ENCODE measurements at regions not wholly inside any gene's neighbourhood (a gene's known extent, or its start where the extent isn't known, plus 50 kb on each side); places are given as distances from the start of the nearest gene placed in this dataset.
A peak's percentile ranks its signal among the peaks of the same experiment; 100 is the strongest.
"Not testable (repeated sequence)": the region's sequence is repeated elsewhere in the genome, so short reads cannot be mapped to it uniquely, and the experiment has no call there.

GRCh38 chr7:152556013-152556755 lies 119.8 kb downstream of the XRCC2 start:
- DNase-seq (ENCODE audit: low spot score in 2 of 2) (no peak), ATAC-seq (no peak)
- H3K36me3 Mint-ChIP-seq, result no peaks in the 10 kb centered on the region
- H3K27ac Mint-ChIP-seq, result no peak overlapping the region
- H3K4me1 Mint-ChIP-seq, result no peaks in the 10 kb centered on the region
- no peak overlapping the region for H3K4me3 Mint-ChIP-seq
- no peaks in the 10 kb centered on the region for H3K9me3 Mint-ChIP-seq

GRCh38 chr7:152553671-152554317 lies 118.0 kb upstream of the KMT2C start:
- no peak for ATAC-seq
- no peaks in the 10 kb centered on the region for H3K4me1 Mint-ChIP-seq
- H3K27ac Mint-ChIP-seq, result no peak overlapping the region

DNA sequence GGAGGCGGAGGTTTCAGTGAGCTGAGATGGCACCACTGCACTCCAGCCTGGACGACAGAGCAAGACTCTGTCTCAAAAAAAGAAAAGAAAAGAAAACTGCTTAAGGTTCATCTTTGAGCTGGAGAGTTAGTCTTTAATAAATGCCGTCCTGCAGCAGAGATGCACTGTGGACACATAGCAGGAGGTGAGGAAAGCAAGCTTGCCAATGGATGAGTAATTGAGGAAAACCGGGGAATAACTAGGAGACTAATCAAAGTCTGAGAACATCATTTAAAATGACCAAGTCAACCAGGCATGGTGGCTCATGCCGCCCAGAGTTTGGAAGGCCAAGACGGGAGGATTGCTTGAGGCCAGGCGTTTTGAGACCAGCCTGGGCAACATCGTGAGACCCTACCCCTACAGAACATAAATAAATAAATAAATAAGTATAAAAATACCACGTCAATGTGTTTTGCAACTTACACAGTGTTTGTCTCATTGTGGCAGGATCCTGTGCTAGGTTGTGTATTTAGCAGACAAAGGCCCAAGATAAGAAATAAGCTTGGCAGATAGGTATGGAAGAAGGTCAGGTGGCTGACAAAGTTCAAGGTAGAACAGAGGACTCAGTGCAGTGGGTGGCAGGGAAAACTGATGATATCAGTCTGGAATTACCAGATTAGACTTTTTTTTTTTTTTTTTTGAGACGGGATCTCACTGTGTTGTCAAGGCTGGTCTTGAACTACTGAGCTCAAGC lies 115.7 kb upstream of the KMT2C start:
- Mint-ChIP-seq H3K4me3 (no peak overlapping the region), H3K27ac (no peak overlapping the region), H3K4me1 (no peaks in the 10 kb centered on the region), H3K36me3 (no peaks in the 10 kb centered on the region), H3K9me3 (no peaks in the 10 kb centered on the region)
- ATAC-seq, result no peak
- no peak for DNase-seq (ENCODE audit: low spot score in 2 of 2)

More at GRCh38 chr7:152553671-152554317, 118.0 kb upstream of the KMT2C start:
- Mint-ChIP-seq H3K4me3 (no peak overlapping the region), H3K36me3 (no peaks in the 10 kb centered on the region), H3K9me3 (no peaks in the 10 kb centered on the region)
- DNase-seq (ENCODE audit: low spot score in 2 of 2), result no peak

DNA sequence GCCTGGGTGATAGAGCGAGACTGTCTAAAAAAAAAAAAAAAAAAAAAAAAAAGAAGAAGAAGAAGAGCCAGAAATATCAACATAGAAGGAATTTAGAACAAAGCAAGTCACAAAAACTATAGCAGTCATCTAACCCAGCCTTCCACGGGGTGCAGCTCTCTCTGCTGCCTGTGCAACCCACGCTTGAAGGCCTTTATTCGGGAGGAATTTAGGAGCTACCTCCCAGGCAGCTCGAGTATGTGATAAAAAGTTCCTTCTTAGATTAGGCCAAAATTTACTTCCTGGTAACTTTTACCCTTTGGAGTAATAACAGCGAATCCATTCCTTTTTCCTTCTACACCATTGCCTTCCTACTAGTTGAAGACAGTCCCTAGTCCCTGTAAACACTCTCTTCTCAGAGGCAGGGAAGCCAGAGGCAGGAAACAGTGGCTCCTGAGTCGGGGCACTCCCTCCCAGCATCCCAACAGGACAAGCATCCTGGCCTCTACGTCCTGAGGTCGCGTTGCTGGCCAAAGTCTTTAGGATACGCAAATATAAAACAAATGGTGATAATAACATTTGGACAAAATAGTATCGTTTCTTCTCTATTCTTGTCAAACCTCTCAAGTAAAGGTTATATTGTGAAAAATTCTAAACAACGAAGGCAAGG lies 109.3 kb upstream of the KMT2C start:
- DNase-seq (ENCODE audit: low spot score in 2 of 2) (no peak), ATAC-seq (no peak)
- no peaks in the 10 kb centered on the region for H3K9me3 Mint-ChIP-seq
- no peaks in the 10 kb centered on the region for H3K36me3 Mint-ChIP-seq
- H3K4me1 Mint-ChIP-seq, result no peaks in the 10 kb centered on the region
- no peak overlapping the region for H3K27ac Mint-ChIP-seq
- H3K4me3 Mint-ChIP-seq, result no peak overlapping the region

DNA sequence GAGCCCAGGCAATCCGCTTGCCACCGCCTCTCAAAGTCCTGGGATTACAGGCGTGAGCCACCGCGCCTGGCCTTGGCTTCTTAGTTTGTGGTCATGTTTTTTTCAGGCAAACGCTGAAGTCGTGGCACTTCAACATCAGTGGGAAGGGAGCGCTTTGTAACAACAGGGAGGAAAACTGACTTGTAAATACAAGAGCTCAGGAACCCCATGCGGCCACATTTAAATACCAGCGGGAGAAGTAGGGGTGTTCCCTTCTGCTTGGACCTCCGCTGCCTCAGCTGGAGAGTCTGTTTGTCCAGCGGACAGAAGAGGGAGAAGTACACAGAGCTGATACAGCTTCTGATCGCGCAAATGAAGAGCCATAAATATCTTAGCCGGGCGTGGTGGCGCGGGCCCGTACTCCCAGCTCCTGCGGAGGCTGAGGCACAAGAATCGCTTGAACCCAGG lies 108.7 kb upstream of the KMT2C start:
- H3K36me3 Mint-ChIP-seq, result no peaks in the 10 kb centered on the region
- H3K9me3 Mint-ChIP-seq, result no peaks in the 10 kb centered on the region
- DNase-seq (ENCODE audit: low spot score in 2 of 2) (no peak), ATAC-seq (no peak)
- H3K4me3 Mint-ChIP-seq, result no peak overlapping the region
- H3K4me1 Mint-ChIP-seq, result no peaks in the 10 kb centered on the region
- no peak overlapping the region for H3K27ac Mint-ChIP-seq

GRCh38 chr7:152543799-152544198 lies 108.0 kb upstream of the KMT2C start:
- H3K9me3 Mint-ChIP-seq, result no peaks in the 10 kb centered on the region
- no peak for DNase-seq (ENCODE audit: low spot score in 2 of 2)
- H3K27ac Mint-ChIP-seq, result no peak overlapping the region
- no peaks in the 10 kb centered on the region for H3K36me3 Mint-ChIP-seq
- ATAC-seq, result no peak
- no peak overlapping the region for H3K4me3 Mint-ChIP-seq
- H3K4me1 Mint-ChIP-seq, result no peaks in the 10 kb centered on the region

DNA sequence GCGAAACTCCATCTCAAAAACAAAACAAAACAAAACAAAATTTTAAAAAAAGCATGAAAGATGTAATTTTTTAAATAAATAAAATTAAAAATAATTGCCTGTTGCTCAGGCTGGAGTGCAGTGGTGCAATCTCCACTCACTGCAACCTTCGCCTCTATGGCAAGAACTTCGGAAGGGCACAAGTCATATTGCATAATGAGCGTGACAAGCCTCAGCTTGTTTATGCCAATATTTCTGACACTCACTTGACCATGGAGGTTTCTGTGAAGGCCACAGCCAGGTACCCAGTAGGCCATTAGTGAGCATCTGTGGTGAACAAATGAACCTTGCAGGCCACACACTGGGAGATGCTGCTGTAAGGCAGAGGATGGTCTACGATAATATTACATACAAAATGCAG lies 106.1 kb upstream of the KMT2C start:
- H3K4me1 Mint-ChIP-seq, result no peaks in the 10 kb centered on the region
- ATAC-seq, result no peak
- no peak for DNase-seq (ENCODE audit: low spot score in 2 of 2)
- H3K4me3 Mint-ChIP-seq, result no peak overlapping the region
- no peaks in the 10 kb centered on the region for H3K36me3 Mint-ChIP-seq
- no peaks in the 10 kb centered on the region for H3K9me3 Mint-ChIP-seq
- H3K27ac Mint-ChIP-seq, result no peak overlapping the region

DNA sequence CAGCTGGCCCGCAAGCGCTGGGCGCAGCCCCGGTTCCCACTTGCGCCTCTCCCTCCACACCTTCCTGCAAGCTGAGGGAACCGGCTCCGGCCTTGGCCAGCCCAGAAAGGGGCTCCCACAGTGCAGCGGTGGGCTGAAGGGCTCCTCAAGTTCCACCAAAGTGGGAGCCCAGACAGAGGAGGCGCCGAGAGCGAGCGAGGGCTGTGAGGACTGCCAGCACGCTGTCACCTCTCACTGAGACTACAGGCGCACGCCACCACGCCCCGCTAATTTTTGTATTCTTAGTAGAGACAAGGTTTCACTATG lies 103.3 kb upstream of the KMT2C start:
- not testable (repeated sequence) for DNase-seq (ENCODE audit: low spot score in 2 of 2); H3K36me3 Mint-ChIP-seq; ATAC-seq; H3K9me3 Mint-ChIP-seq; H3K27ac Mint-ChIP-seq; H3K4me1 Mint-ChIP-seq; H3K4me3 Mint-ChIP-seq

DNA sequence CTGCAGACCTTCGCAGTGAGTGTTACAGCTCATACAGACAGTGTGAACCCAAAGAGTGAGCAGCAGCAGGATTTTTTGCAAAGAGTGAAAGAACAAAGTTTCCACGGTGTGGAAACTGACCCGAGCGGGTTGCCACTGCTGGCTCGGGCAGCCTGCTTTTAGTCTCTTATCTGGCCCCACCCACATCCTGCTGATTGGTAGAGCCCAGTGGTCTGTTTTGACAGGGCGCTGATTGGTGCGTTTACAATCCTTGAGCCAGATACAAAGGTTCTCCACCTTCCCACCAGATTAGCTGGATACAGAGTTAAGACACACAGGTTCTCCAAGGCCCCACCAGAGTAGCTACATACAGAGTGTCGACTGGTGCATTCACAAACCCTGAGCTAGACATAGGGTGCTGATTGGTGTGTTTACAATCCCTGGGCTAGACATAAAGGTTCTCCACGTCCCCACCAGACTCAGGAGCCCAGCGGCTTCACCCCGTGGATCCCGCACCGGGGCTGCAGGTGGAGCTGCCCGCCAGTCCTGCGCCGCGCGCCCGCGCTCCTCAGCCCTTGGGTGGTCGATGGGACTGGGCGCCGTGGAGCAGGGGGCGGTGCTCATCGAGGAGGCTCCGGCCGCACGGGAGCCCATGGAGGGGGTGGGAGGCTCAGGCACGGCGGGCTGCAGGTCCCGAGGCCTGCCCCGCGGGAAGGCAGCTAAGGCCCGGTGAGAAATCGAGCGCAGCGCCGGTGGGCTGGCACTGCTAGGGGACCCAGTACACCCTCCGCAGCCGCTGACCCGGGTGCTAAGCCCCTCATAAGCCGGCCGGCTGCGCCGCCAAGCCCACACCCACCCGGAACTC lies 102.8 kb upstream of the KMT2C start:
- H3K9me3 Mint-ChIP-seq; H3K27ac Mint-ChIP-seq; ATAC-seq; H3K4me1 Mint-ChIP-seq; DNase-seq (ENCODE audit: low spot score in 2 of 2); H3K36me3 Mint-ChIP-seq: not testable (repeated sequence)
- H3K4me3 Mint-ChIP-seq, result peak overlapping the region; percentile 30

GRCh38 chr7:152537639-152538038 lies 101.8 kb upstream of the KMT2C start:
- no peaks in the 10 kb centered on the region for H3K4me1 Mint-ChIP-seq
- no peak overlapping the region for H3K4me3 Mint-ChIP-seq
- H3K9me3 Mint-ChIP-seq, result no peaks in the 10 kb centered on the region
- no peak overlapping the region for H3K27ac Mint-ChIP-seq
- no peaks in the 10 kb centered on the region for H3K36me3 Mint-ChIP-seq
- no peak for ATAC-seq
- no peak for DNase-seq (ENCODE audit: low spot score in 2 of 2)

- Mint-ChIP-seq H3K4me3 (no peak overlapping the region), H3K27ac (no peak overlapping the region), H3K9me3 (no peaks in the 10 kb centered on the region), H3K4me1 (no peaks in the 10 kb centered on the region), H3K36me3 (no peaks in the 10 kb centered on the region)
- ATAC-seq (no peak), DNase-seq (ENCODE audit: low spot score in 2 of 2) (no peak)
Observed at GRCh38 chr7:152528612-152529011, 92.8 kb upstream of the KMT2C start.

DNA sequence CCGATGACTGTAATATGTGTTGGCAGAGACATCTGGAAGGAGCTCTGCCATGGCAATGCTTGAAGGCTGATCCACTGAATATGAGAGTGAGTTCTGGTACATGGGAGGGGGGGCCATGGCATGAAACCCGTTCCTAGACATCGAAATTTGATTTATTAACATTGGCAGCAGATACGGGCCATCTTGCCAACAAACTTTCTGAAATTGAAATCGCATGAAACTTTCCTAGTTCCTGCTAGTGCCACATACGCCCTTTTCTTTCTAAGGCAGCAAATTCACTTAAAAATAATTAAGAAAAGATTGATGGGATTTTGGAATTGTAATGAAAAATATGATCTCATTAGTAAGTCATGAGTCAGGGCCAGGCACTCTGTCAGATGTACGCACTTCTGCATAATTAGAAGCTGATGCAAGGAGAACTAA lies 91.8 kb upstream of the KMT2C start:
- Mint-ChIP-seq H3K4me3 (no peak overlapping the region), H3K36me3 (no peaks in the 10 kb centered on the region), H3K4me1 (no peaks in the 10 kb centered on the region), H3K9me3 (no peaks in the 10 kb centered on the region), H3K27ac (no peak overlapping the region)
- no peak for DNase-seq (ENCODE audit: low spot score in 2 of 2)
- no peak for ATAC-seq

DNA sequence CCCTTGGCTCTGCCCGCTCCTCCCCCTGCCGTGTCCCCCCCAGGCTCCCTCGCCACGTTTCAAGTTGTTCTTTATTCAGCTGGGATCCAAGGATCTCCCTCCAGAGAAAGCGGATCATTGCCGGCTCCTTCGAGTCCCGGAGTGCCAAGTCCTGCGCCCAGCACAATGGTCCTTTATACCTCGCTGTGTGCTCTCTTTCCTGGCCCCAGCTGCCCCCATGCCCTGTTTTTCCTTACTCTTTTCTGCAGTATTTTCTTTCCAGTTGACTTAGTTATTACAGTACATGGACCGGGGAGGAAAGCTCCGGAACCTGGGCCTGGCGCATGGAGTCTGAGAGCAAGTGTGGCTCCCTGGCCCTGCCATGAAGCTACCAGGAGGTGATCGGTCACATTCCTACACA lies 88.1 kb upstream of the KMT2C start:
- no peak for ATAC-seq
- Mint-ChIP-seq H3K27ac (no peak overlapping the region), H3K36me3 (no peaks in the 10 kb centered on the region), H3K9me3 (no peaks in the 10 kb centered on the region), H3K4me3 (no peak overlapping the region), H3K4me1 (no peaks in the 10 kb centered on the region)
- DNase-seq (ENCODE audit: low spot score in 2 of 2), result no peak

GRCh38 chr7:152522571-152523067 lies 86.8 kb upstream of the KMT2C start:
- Mint-ChIP-seq H3K9me3 (no peaks in the 10 kb centered on the region), H3K36me3 (no peaks in the 10 kb centered on the region), H3K4me3 (no peak overlapping the region), H3K4me1 (no peaks in the 10 kb centered on the region), H3K27ac (no peak overlapping the region)
- ATAC-seq, result no peak
- DNase-seq (ENCODE audit: low spot score in 2 of 2), result no peak

All from stimulated activated effector memory CD8-positive, alpha-beta T cell treated with anti-CD3 and anti-CD28 coated beads, Interleukin-12 subunit alpha, Interleukin-12 subunit beta, amount 100 ng/mL, for 72 hours (primary cell).